CD4-positive, alpha-beta T cell treated with Interleukin-15 for 4 hours (primary cell): ENCODE measurements at regions not wholly inside any gene's neighbourhood (a gene's known extent, or its start where the extent isn't known, plus 50 kb on each side); places are given as distances from the start of the nearest gene placed in this dataset.
"Not testable (repeated sequence)": the region's sequence is repeated elsewhere in the genome, so short reads cannot be mapped to it uniquely, and the experiment has no call there.

ENCODE experiments used
- DNase-seq: peaks from one replicate; pipeline ENCODE4 v3.0.0-alpha.2; 2020; ENCODE audit warnings: low spot score

DNA sequence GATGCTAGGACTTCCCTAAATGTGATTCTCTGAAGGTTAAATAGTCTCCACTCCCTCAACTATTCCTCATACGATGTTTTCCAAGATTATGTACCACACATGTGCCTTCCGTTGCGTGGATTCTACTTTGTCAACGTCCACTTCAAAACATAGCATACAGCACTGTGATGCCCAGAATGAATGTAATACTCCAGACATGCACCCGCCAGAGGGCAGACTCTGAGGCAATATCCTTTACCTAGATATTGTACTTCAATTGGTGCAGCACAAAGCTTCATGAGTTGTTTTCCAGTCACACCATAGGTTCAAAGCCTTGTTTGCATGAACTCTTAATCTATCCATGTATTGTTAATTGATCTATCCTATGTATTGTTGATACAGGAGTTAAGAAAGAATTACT is 201.0 kb upstream of the NABP1 start:
- DNase-seq = no peak

GRCh38 chr2:191478799-191479679 is 198.9 kb upstream of the NABP1 start:
- no peak for DNase-seq

- DNase-seq = no peak
Measured at GRCh38 chr2:191479680-191480023, 198.3 kb upstream of the NABP1 start.

GRCh38 chr2:191481305-191482070 is 196.4 kb upstream of the NABP1 start:
- DNase-seq = no peak

DNA sequence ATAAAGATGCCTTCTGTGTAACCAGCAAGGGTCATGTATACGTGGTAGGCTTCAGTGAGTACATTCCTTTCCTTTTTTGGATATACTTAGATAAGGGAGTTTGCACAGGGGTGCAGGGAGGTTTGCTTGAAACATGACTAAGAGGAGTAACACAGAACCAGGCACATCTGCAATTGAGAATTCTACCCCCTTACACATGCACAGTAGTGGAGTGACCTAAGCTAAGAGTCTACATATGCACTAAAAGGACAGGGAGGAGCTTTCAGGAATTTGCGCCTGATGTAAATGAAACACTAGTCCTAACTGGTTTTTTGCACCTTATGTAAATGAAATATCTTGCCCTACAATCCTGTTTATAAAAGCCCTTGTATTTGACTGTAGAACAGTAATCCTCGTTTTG is 194.8 kb upstream of the NABP1 start:
- no peak for DNase-seq

GRCh38 chr2:191486584-191487320 is 191.2 kb upstream of the NABP1 start:
- no peak for DNase-seq

DNA sequence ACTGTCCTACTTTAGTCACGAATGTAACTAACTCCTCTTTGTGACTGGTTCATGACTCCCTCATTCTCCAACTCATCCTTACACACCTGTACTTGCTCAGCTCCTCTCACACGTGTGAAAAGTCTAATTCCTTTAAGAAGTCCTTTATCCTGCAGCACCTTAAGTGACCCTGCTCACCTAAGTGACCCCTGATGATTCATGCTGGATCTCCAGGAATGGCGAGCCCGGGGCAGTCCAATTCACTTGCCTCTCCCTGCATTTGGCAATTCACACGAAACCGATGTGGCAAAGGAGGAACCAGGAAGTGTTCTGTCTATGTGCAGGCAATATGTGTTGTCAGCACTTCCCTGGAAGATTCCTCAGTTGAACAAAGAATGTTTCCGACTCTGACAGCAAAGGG is 189.8 kb upstream of the NABP1 start:
- no peak for DNase-seq

- DNase-seq = no peak
Measured at GRCh38 chr2:191489177-191489576, 188.8 kb upstream of the NABP1 start.

GRCh38 chr2:191496838-191497237 is 181.1 kb upstream of the NABP1 start:
- DNase-seq = no peak

- no peak for DNase-seq
Measured at GRCh38 chr2:191497822-191498221, 180.1 kb upstream of the NABP1 start.

- no peak for DNase-seq
Measured at GRCh38 chr2:191499050-191499449, 178.9 kb upstream of the NABP1 start.

DNA sequence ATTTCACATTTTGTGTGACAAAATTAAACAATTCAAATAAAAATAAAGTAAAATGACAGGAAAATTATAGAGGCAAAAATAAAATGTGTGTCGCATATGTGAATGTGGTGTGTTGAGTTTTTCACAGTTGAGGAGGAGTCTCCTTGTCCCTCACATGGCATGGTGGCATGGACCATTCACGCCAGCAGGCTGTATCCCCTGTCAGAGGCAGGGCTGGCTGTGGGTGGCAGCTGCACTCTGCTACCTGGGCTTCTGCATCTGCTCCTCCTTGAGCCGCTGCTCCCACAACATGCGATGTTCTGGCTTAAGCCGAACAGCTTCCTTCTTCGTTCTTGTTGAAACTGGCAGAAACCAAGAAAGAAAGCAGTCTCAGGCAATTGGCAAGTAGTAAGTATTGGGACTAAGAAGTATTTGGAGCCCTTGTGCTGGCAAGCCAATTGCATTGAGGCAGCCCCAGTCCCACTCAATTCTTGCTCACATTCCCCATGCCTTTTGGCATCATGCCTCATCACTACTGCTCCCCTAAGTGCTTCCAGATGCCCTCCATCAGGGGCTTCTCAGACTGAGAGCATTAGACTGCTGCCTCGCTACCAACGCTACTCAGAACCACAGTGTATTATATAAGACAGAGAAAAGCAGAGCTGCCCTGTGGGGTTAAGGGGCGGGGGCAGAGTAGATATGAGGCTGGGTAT is 177.9 kb upstream of the NABP1 start:
- no peak for DNase-seq

- DNase-seq = no peak
Measured at GRCh38 chr2:191500566-191500883, 177.4 kb upstream of the NABP1 start.

GRCh38 chr2:191500884-191501560 is 176.9 kb upstream of the NABP1 start:
- no peak for DNase-seq

- DNase-seq = no peak
Measured at GRCh38 chr2:191501561-191502168, 176.3 kb upstream of the NABP1 start.

- no peak for DNase-seq
Measured at GRCh38 chr2:191506515-191506914, 171.4 kb upstream of the NABP1 start.

GRCh38 chr2:191507252-191507853 is 170.6 kb upstream of the NABP1 start:
- DNase-seq = not testable (repeated sequence)

- DNase-seq = no peak
Measured at GRCh38 chr2:191508738-191509137, 169.2 kb upstream of the NABP1 start.

GRCh38 chr2:191512216-191512835 is 165.6 kb upstream of the NABP1 start:
- DNase-seq = no peak

DNA sequence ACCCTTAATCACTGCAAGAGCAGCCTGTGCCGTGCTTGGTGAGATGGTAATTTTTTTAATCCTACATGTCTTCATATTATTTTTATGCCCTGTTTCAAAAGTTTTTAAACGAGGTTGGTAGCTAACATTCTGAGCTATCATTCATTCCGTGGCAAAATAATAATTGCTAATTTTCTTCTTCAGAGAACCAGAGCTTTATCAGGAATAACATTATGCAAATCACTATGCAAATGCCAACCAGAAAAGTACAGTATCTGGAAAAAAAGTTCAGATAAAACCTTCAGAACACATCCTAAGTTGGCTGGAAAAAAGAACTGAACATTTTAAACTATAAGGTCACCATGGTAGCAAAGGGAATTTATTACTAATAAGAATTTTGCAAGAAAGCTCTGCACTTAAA is 165.1 kb upstream of the NABP1 start:
- no peak for DNase-seq
